ENCODE measurements at regions not wholly inside any gene's neighbourhood (a gene's known extent, or its start where the extent isn't known, plus 50 kb on each side); places are given as distances from the start of the nearest gene placed in this dataset.

GRCh38 chr14:86391085-86391484, 861.1 kb downstream of the FLRT2 start:
- H3K4me3 ChIP-seq = no peak overlapping the region
- no peaks in the 10 kb centered on the region for H3K27me3 ChIP-seq
- H3K27ac ChIP-seq = no peak overlapping the region
- intact Hi-C loops (cut with DNase I; ENCODE audit: low total_unique reads) = no loop called here
- no peak for TF ChIP-seq CTCF (IDR thresholded peaks at IDR 0.05)
- no peak for DNase-seq
- H3K9me3 ChIP-seq = no peaks in the 10 kb centered on the region
- no peaks in the 10 kb centered on the region for H3K36me3 ChIP-seq
- no peaks in the 10 kb centered on the region for H3K4me1 ChIP-seq

DNA sequence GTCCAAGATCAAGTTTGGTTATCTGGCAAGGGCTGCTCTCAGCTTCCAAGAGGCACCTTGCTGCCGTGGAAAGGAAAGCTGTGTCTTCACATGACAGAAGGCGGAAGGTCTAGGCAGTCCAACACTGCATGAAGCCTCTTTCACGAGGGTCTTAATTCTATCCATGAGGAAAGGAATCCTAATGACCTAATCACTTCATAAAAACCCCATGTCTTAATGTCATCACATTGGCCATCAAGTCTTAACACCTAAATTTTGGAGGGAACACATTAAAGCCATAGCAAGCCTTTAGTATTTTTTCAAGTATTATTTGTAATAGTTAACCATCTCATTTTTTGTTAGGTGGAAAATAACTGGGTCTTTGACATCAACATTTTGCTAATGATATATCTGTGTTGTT, 858.3 kb downstream of the FLRT2 start:
- H3K36me3 ChIP-seq = no peaks in the 10 kb centered on the region
- no peaks in the 10 kb centered on the region for H3K27me3 ChIP-seq
- no peak overlapping the region for H3K4me3 ChIP-seq
- H3K27ac ChIP-seq = no peak overlapping the region
- DNase-seq = no peak
- intact Hi-C loops (cut with DNase I; ENCODE audit: low total_unique reads) = no loop called here
- no peaks in the 10 kb centered on the region for H3K4me1 ChIP-seq
- no peak for TF ChIP-seq CTCF (IDR thresholded peaks at IDR 0.05)
- H3K9me3 ChIP-seq = no peaks in the 10 kb centered on the region

GRCh38 chr14:86373886-86374285, 843.9 kb downstream of the FLRT2 start:
- Histone ChIP-seq H3K36me3 (no peaks in the 10 kb centered on the region), H3K4me3 (no peak overlapping the region), H3K4me1 (no peaks in the 10 kb centered on the region), H3K9me3 (no peaks in the 10 kb centered on the region), H3K27ac (no peak overlapping the region), H3K27me3 (no peaks in the 10 kb centered on the region)
- DNase-seq = no peak
- intact Hi-C loops (cut with DNase I; ENCODE audit: low total_unique reads) = no loop called here
- no peak for TF ChIP-seq CTCF (IDR thresholded peaks at IDR 0.05)

DNA sequence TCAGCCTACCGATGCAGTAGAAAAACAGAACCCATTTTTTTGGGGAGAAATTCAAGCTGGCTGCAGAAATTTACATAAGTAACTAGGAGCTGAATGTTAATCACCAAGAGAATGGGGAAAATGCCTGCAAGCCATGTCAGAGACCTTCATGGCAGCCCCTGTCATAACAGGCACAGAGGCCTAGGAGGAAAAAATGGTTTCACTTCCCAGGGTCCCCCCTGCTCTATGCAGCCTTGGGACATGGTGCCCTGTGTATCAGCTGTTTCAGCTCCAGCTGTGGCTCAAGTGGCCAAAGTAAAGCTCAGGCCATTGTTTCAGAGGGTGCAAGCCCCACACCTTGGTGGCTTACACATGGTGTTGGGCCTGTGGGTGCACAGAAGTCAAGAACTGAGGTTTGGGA, 842.5 kb downstream of the FLRT2 start:
- Histone ChIP-seq H3K4me3 (no peak overlapping the region), H3K9me3 (no peaks in the 10 kb centered on the region), H3K36me3 (no peaks in the 10 kb centered on the region), H3K27me3 (no peaks in the 10 kb centered on the region), H3K4me1 (no peaks in the 10 kb centered on the region), H3K27ac (no peak overlapping the region)
- no peak for TF ChIP-seq CTCF (IDR thresholded peaks at IDR 0.05)
- no peak for DNase-seq
- intact Hi-C loops (cut with DNase I; ENCODE audit: low total_unique reads) = no loop called here

DNA sequence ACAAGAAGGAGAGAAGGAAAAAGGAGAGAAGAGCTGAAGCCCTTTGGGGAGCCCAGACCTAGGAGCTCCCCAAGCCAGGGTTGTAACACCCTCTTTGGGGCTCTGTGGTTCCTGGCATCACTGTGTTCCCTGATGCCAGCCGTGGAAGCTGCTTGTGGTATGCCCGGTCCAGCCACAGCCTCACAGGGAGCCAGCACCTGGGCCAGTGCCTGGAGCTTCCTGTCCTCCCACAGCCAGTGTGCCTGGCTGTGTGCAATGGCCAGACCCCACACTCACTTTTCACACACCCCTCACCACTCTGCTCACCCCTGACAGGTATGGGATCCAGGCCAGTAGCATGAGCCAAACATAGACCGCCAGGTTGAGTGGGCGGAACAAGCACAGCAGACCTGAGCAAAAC, 834.7 kb downstream of the FLRT2 start:
- no peak for TF ChIP-seq CTCF (IDR thresholded peaks at IDR 0.05)
- Histone ChIP-seq H3K27me3 (no peaks in the 10 kb centered on the region), H3K9me3 (no peaks in the 10 kb centered on the region), H3K4me3 (no peak overlapping the region), H3K4me1 (no peaks in the 10 kb centered on the region), H3K27ac (no peak overlapping the region), H3K36me3 (no peaks in the 10 kb centered on the region)
- intact Hi-C loops (cut with DNase I; ENCODE audit: low total_unique reads) = no loop called here
- DNase-seq = no peak

- TF ChIP-seq CTCF (IDR thresholded peaks at IDR 0.05) = no peak
- Histone ChIP-seq H3K4me1 (no peaks in the 10 kb centered on the region), H3K9me3 (no peaks in the 10 kb centered on the region), H3K4me3 (no peak overlapping the region), H3K27me3 (no peaks in the 10 kb centered on the region), H3K36me3 (no peaks in the 10 kb centered on the region), H3K27ac (no peak overlapping the region)
- intact Hi-C loops (cut with DNase I; ENCODE audit: low total_unique reads) = no loop called here
- no peak for DNase-seq
Measured at GRCh38 chr14:86363576-86363975, 833.6 kb downstream of the FLRT2 start.
